GM23338 (cell line): ENCODE measurements at regions not wholly inside any gene's neighbourhood (a gene's known extent, or its start where the extent isn't known, plus 50 kb on each side); places are given as distances from the start of the nearest gene placed in this dataset.

Experiments
- CTCF ChIP-seq, 2 experiments: fragments of 200-600 bp in 1 of 2; sonication (generic) in 1 of 2; conservative IDR thresholded peaks; 2 replicates each; pipeline versions ENCODE4 v1.5.1 to v1.6.1; 2016 to 2017; ENCODE audit warnings: antibody characterized with exemption in 2 of 2, low read depth in 2 of 2, mild to moderate bottlenecking in 2 of 2, moderate library complexity in 1 of 2
- EZH2 ChIP-seq: fragments of 200-600 bp; sonication (generic); IDR thresholded peaks from one replicate; pipeline ENCODE4 v1.8.0; 2017; ENCODE audit warnings: antibody characterized with exemption, mild to moderate bottlenecking, low read depth; ENCODE audit not compliant: unreplicated experiment
- EZH2phosphoT487 ChIP-seq: fragments of 200-600 bp; sonication (generic); IDR thresholded peaks from one replicate; pipeline ENCODE4 v1.8.1; 2018; ENCODE audit warnings: antibody characterized with exemption; ENCODE audit not compliant: unreplicated experiment
- JUNB ChIP-seq: IDR thresholded peaks from one replicate; pipeline ENCODE4 v1.6.1; 2016; ENCODE audit warnings: antibody characterized with exemption; ENCODE audit not compliant: unreplicated experiment
- NANOG ChIP-seq: IDR thresholded peaks from 2 replicates; pipeline ENCODE4 v1.6.1; 2016; ENCODE audit warnings: antibody characterized with exemption, borderline replicate concordance
- POLR2AphosphoS5 ChIP-seq: IDR thresholded peaks from 2 replicates; pipeline ENCODE4 v1.6.1; 2016; ENCODE audit warnings: antibody characterized with exemption, low read depth
- REST ChIP-seq: IDR thresholded peaks from one replicate; pipeline ENCODE4 v1.6.1; 2018; ENCODE audit warnings: antibody characterized with exemption; ENCODE audit not compliant: unreplicated experiment
- STAT1 ChIP-seq: IDR thresholded peaks from one replicate; pipeline ENCODE4 v1.6.1; 2016; ENCODE audit warnings: antibody characterized with exemption; ENCODE audit not compliant: unreplicated experiment
- TF ChIP-seq, protein P1 (sequence below): IDR thresholded peaks from 2 replicates; pipeline ENCODE4 v1.6.1; 2016; ENCODE audit warnings: antibody characterized with exemption

DNA sequence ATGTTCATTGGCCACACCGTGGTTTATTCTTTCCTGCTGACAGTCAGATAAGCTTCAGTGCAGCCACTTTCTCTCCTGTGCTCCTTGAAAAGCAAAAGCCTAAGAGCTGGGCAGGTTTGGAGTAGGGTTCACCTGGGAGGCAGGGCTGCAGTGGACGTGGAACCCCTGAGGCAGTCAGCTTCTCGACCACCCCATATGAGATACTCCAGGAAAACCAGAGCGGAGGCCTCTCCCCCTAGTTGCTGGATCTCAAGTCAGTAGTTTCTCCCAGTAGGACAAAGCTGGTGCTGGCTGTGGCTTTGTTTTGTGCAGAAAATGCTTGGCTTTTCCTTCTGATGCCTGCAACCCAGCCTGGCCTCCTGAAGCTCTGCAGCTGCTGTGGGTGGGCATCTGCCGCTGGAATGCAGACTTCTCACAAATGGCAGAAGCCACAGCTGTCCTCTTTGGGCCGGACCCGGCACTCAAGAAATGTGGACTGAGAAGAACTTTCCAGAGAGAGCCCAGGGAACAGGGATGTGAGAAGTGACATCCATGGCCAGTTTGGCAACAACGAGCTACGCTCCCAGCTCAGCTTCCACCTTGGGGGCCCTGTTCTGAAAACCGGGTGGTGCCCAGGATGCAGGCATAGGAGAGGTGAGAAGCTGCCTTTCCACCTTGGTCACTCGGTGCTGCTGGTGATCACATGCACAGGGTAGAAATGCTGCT is 276.6 kb upstream of the TCERG1L start:
- no peak for TF ChIP-seq JUNB
- TF ChIP-seq CTCF (conservative IDR thresholded peaks at IDR 0.05; ENCODE audit: low read depth in 2 of 2): no peak
- TF ChIP-seq REST: no peak
- no peak for TF ChIP-seq POLR2AphosphoS5
- TF ChIP-seq EZH2: no peak
- no peak for TF ChIP-seq EZH2phosphoT487
- TF ChIP-seq NANOG: no peak
- no peak for TF ChIP-seq STAT1
- TF ChIP-seq, protein P1, sequence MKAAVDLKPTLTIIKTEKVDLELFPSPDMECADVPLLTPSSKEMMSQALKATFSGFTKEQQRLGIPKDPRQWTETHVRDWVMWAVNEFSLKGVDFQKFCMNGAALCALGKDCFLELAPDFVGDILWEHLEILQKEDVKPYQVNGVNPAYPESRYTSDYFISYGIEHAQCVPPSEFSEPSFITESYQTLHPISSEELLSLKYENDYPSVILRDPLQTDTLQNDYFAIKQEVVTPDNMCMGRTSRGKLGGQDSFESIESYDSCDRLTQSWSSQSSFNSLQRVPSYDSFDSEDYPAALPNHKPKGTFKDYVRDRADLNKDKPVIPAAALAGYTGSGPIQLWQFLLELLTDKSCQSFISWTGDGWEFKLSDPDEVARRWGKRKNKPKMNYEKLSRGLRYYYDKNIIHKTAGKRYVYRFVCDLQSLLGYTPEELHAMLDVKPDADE: no peak
